Left ventricle myocardium superior (tissue), 1 donor: ENCODE measurements at regions not wholly inside any gene's neighbourhood (a gene's known extent, or its start where the extent isn't known, plus 50 kb on each side); places are given as distances from the start of the nearest gene placed in this dataset.

Experiments used
- ATAC-seq: fragments of 200-7000 bp; cut with Tn5 transposase; one replicate; pipeline ENCODE4 v1.9.1; 2020; ENCODE audit warnings: mild to moderate bottlenecking, moderate library complexity
- DNase-seq: peaks from one replicate; pipeline ENCODE4 v3.0.0-alpha.2; 2020
- intact Hi-C: fragments of 100-400 bp; cut with micrococcal nuclease; formaldehyde crosslinking; loops from one replicate; pipeline ENCODE4 v1.11.0; 2022
- donor health status: DM: no; HTN: yes; CAD: no; lungs with severe emphysema.

GRCh38 chr10:43885252-43885651 is 236.6 kb upstream of the ZNF32 start:
- DNase-seq = no peak
- intact Hi-C loops = no loop called here
- no peak for ATAC-seq

- ATAC-seq = no peak
- intact Hi-C loops = no loop called here
- no peak for DNase-seq
Observed at GRCh38 chr10:43884501-43885105, 235.9 kb upstream of the ZNF32 start.

- intact Hi-C loops = no loop called here
- ATAC-seq = no peak
- DNase-seq = no peak
Observed at GRCh38 chr10:43882711-43883110, 234.0 kb upstream of the ZNF32 start.

GRCh38 chr10:43881657-43882056 is 233.0 kb upstream of the ZNF32 start:
- ATAC-seq (no peak), DNase-seq (no peak)
- intact Hi-C loops = no loop called here

- DNase-seq = no peak
- peak; percentile 51 for ATAC-seq
- intact Hi-C loops = no loop called here
Observed at GRCh38 chr10:43880160-43880559, 231.5 kb upstream of the ZNF32 start.

GRCh38 chr10:43879742-43880141 is 231.1 kb upstream of the ZNF32 start:
- ATAC-seq = peak; percentile 9
- intact Hi-C loops = no loop called here
- DNase-seq = no peak

- DNase-seq (no peak), ATAC-seq (peak; percentile 13)
- intact Hi-C loops = no loop called here
Observed at GRCh38 chr10:43879162-43879561, 230.5 kb upstream of the ZNF32 start.

GRCh38 chr10:43878386-43878785 is 229.7 kb upstream of the ZNF32 start:
- intact Hi-C loops = no loop called here
- ATAC-seq = peak; percentile 81
- peak; percentile 74 for DNase-seq

GRCh38 chr10:43876976-43877375 is 228.3 kb upstream of the ZNF32 start:
- no peak for DNase-seq
- ATAC-seq = no peak
- intact Hi-C loops = no loop called here

- ATAC-seq = no peak
- intact Hi-C loops = no loop called here
Observed at GRCh38 chr10:43874984-43875383, 226.3 kb upstream of the ZNF32 start.

GRCh38 chr10:43873717-43874116 is 225.0 kb upstream of the ZNF32 start:
- no peak for ATAC-seq
- intact Hi-C loops = no loop called here
- no peak for DNase-seq

More at GRCh38 chr10:43874984-43875383, 226.3 kb upstream of the ZNF32 start:
- DNase-seq = no peak

GRCh38 chr10:43872644-43873043 is 224.0 kb upstream of the ZNF32 start:
- ATAC-seq (no peak), DNase-seq (no peak)
- intact Hi-C loops = no loop called here

- intact Hi-C loops = no loop called here
- ATAC-seq = no peak
- no peak for DNase-seq
Observed at GRCh38 chr10:43871545-43871944, 222.9 kb upstream of the ZNF32 start.

GRCh38 chr10:43870968-43871439 is 222.3 kb upstream of the ZNF32 start:
- peak; percentile 84 for ATAC-seq
- peak; percentile 73 for DNase-seq
- intact Hi-C loops = no loop called here

GRCh38 chr10:43869669-43870322 is 221.1 kb upstream of the ZNF32 start:
- no peak for ATAC-seq
- intact Hi-C loops = no loop called here
- DNase-seq = no peak

GRCh38 chr10:43868952-43869351 is 220.3 kb upstream of the ZNF32 start:
- DNase-seq (no peak), ATAC-seq (no peak)
- intact Hi-C loops = no loop called here

GRCh38 chr10:43867667-43868565 is 219.2 kb upstream of the ZNF32 start:
- ATAC-seq (no peak), DNase-seq (no peak)
- intact Hi-C loops = no loop called here

GRCh38 chr10:43867113-43867512 is 218.4 kb upstream of the ZNF32 start:
- ATAC-seq = no peak
- intact Hi-C loops = no loop called here

GRCh38 chr10:43866712-43867111 is 218.0 kb upstream of the ZNF32 start:
- ATAC-seq (no peak), DNase-seq (no peak)

More at GRCh38 chr10:43867113-43867512, 218.4 kb upstream of the ZNF32 start:
- no peak for DNase-seq

More at GRCh38 chr10:43866712-43867111, 218.0 kb upstream of the ZNF32 start:
- intact Hi-C loops = no loop called here
